K562 (cell line): ENCODE measurements at regions not wholly inside any gene's neighbourhood (a gene's known extent, or its start where the extent isn't known, plus 50 kb on each side); places are given as distances from the start of the nearest gene placed in this dataset.

Experiments used
- ATAC-seq: fragments of 200-7000 bp; cut with Tn5 transposase; 3 replicates; pipeline ENCODE4 v1.9.1; 2020; ENCODE audit warnings: moderate library complexity
- BruUV-seq: library from RNA; stranded (reverse); fragments of 400-500 nt; replicated peaks from 2 replicates; lab custom pipeline; 2021; lab: Mats Ljungman, UMichigan
- CTCF ChIA-PET: fragments of 300-600 bp; formaldehyde crosslinking; extraction: SDS; loops from one replicate; lab custom pipeline; 2021; ENCODE audit warnings: low intra/inter-chr PET ratio; lab: Yijun Ruan, JAX
- POLR2A ChIA-PET: fragments of 300-600, 350-650 bp; sonication (Branson Sonifier 250); formaldehyde crosslinking; extraction: SDS; loops from one replicate; lab custom pipeline; 2021; ENCODE audit warnings: antibody characterized with exemption, inconsistent platforms; lab: Yijun Ruan, JAX
- DNase-seq, 4 experiments: peaks; one replicate each; pipeline versions ENCODE4 v3.0.0 to v3.0.0-alpha.2; 2011 to 2018; ENCODE audit warnings: low spot score in 3 of 4, mixed read lengths in 3 of 4; ENCODE audit errors: extremely low read depth in 1 of 4
- FAIRE-seq: peaks from 2 replicates; lab custom pipeline; 2011; peaks lifted over from hg19 to GRCh38; lab: Jason Lieb, UNC
- H2AFZ ChIP-seq: 2 replicates; pipeline ENCODE4 v1.6.0; 2011; ENCODE audit warnings: low read depth, low read length, control low read depth, inconsistent platforms
- H3K27ac ChIP-seq: fragments of 200-600 bp; 3 replicates; pipeline ENCODE4 v1.8.0; 2011; ENCODE audit warnings: low read depth, mild to moderate bottlenecking, control low read depth, inconsistent platforms, low read length, moderate library complexity, mixed read lengths; ENCODE audit errors: extremely low read depth
- H3K27me3 ChIP-seq, 2 experiments: fragments of 300-600 bp in 1 of 2; 2 replicates in 1 of 2; 3 replicates in 1 of 2; pipeline versions ENCODE4 v1.6.0 to v1.8.0; 2011; ENCODE audit warnings: inconsistent platforms in 2 of 2, low read length in 2 of 2, mild to moderate bottlenecking in 1 of 2, mixed read lengths in 1 of 2, moderate library complexity in 1 of 2; ENCODE audit not compliant: control insufficient read depth in 2 of 2, insufficient read depth in 2 of 2
- H3K36me3 ChIP-seq: fragments of 300-600 bp; 3 replicates; pipeline ENCODE4 v1.8.0; 2011; ENCODE audit warnings: mild to moderate bottlenecking, low read length, inconsistent platforms; ENCODE audit not compliant: control insufficient read depth, insufficient read depth
- H3K4me1 ChIP-seq, 2 experiments: fragments of 200-600 bp in 1 of 2; replicated peaks in 1 of 2; 2 replicates in 1 of 2; 3 replicates in 1 of 2; pipeline versions ENCODE4 v1.5.1 to v1.8.0; 2011; ENCODE audit warnings: inconsistent platforms in 2 of 2, low read length in 2 of 2, mild to moderate bottlenecking in 1 of 2, mixed read lengths in 1 of 2, moderate library complexity in 1 of 2; ENCODE audit not compliant: control insufficient read depth in 2 of 2, insufficient read depth in 2 of 2
- H3K4me2 ChIP-seq: 2 replicates; pipeline ENCODE4 v1.6.1; 2011; ENCODE audit warnings: low read length, control low read depth, inconsistent platforms, mixed read lengths; ENCODE audit not compliant: insufficient read depth
- H3K4me3 ChIP-seq: fragments of 200-600 bp; sonication (generic), shearing (Covaris generic); 2 replicates; pipeline ENCODE4 v1.5.1; 2016; ENCODE audit warnings: control low read depth, inconsistent platforms
- H3K79me2 ChIP-seq: fragments of 200-600 bp; 3 replicates; pipeline ENCODE4 v1.8.0; 2011; ENCODE audit warnings: low read length, inconsistent platforms; ENCODE audit not compliant: control insufficient read depth, insufficient read depth
- H3K9ac ChIP-seq, 2 experiments: 2 replicates each; pipeline versions ENCODE4 v1.6.0 to v1.6.1; 2011; ENCODE audit warnings: low read depth in 2 of 2, low read length in 2 of 2, control low read depth in 1 of 2, inconsistent platforms in 1 of 2, mild to moderate bottlenecking in 1 of 2, mixed read lengths in 1 of 2; ENCODE audit not compliant: insufficient read depth in 1 of 2
- H3K9me1 ChIP-seq: one replicate; pipeline ENCODE4 v1.6.0; 2011; ENCODE audit warnings: inconsistent platforms, mild to moderate bottlenecking, low read length, moderate library complexity; ENCODE audit not compliant: control insufficient read depth, insufficient read depth
- H3K9me3 ChIP-seq: replicated peaks from 2 replicates; pipeline ENCODE4 v1.5.1; 2011; ENCODE audit warnings: low read depth, low read length, inconsistent platforms; ENCODE audit not compliant: control insufficient read depth, insufficient read depth
- H4K20me1 ChIP-seq: replicated peaks from 2 replicates; pipeline ENCODE4 v1.6.1; 2011; ENCODE audit warnings: low read length, inconsistent platforms, mixed read lengths; ENCODE audit not compliant: control insufficient read depth, insufficient read depth
- BRD4 ChIP-seq: fragments of 200-600 bp; sonication (generic); IDR thresholded peaks from 2 replicates; pipeline ENCODE4 v1.6.1; 2017; ENCODE audit warnings: inconsistent platforms
- CREM ChIP-seq: IDR thresholded peaks from 2 replicates; pipeline ENCODE4 v1.6.1; 2014; ENCODE audit warnings: antibody characterized with exemption, low read depth
- HDAC6 ChIP-seq: IDR thresholded peaks from 2 replicates; pipeline ENCODE4 v1.6.1; 2012; ENCODE audit warnings: low read depth, mild to moderate bottlenecking, control low read depth, inconsistent platforms, low read length, moderate library complexity
- MEIS2 ChIP-seq: fragments of 450-650 bp; IDR thresholded peaks from 2 replicates; pipeline ENCODE4 v1.6.1; 2014; ENCODE audit warnings: mild to moderate bottlenecking; ENCODE audit not compliant: partially characterized antibody
- NR2C1 ChIP-seq, 2 experiments: fragments of 450-650 bp; IDR thresholded peaks; 2 replicates each; pipeline ENCODE4 v1.6.1; 2017; ENCODE audit warnings: mild to moderate bottlenecking in 2 of 2, antibody characterized with exemption in 1 of 2, inconsistent platforms in 1 of 2, missing compliant biosample characterization in 1 of 2, missing genetic modification characterization in 1 of 2
- RFX5 ChIP-seq: IDR thresholded peaks from 2 replicates; pipeline ENCODE4 v1.6.1; 2011; ENCODE audit warnings: low read depth, mild to moderate bottlenecking, improper control_type of control experiment, low read length
- ZNF232 ChIP-seq: sonication (generic); formaldehyde crosslinking; IDR thresholded peaks from 2 replicates; pipeline ENCODE4 v1.8.0; 2022; ENCODE audit warnings: mild to moderate bottlenecking, missing genetic modification reagents
- WGBS: fragments of 100-300 bp; shearing (Covaris generic); methylation state at CpG from one replicate; pipeline ENCODE4 v1.1.6; 2016; ENCODE audit warnings: low coverage, mixed read lengths; ENCODE audit not compliant: insufficient coverage; ENCODE audit errors: missing lambda C conversion rate; 5-methylcytosine and 5-hydroxymethylcytosine counted together
- in situ Hi-C: fragments of 300-500 bp; cut with MboI; formaldehyde crosslinking; loops from 4 replicates; pipeline ENCODE4 v1.15.0; 2018; ENCODE audit warnings: inconsistent platforms, mixed read lengths
- intact Hi-C: fragments of 100-400 bp; cut with micrococcal nuclease; formaldehyde crosslinking; loops from 2 replicates; pipeline ENCODE4 v1.14.2; 2022
- TF ChIP-seq, protein P1 (sequence below): fragments of 450-650 bp; IDR thresholded peaks from 2 replicates; pipeline ENCODE4 v1.6.1; 2016
- TF ChIP-seq, protein P2 (sequence below), 2 experiments: fragments of 450-650 bp; formaldehyde crosslinking in 1 of 2; IDR thresholded peaks; 2 replicates each; pipeline versions ENCODE4 v1.4.0 to v1.6.1; 2014 to 2020; ENCODE audit warnings: mild to moderate bottlenecking in 2 of 2, borderline replicate concordance in 1 of 2, low read depth in 1 of 2
- TF ChIP-seq, protein P3 (sequence below): fragments of 450-650 bp; formaldehyde crosslinking; IDR thresholded peaks from 2 replicates; pipeline ENCODE4 v1.4.0; 2020; ENCODE audit warnings: mild to moderate bottlenecking, moderate library complexity

DNA sequence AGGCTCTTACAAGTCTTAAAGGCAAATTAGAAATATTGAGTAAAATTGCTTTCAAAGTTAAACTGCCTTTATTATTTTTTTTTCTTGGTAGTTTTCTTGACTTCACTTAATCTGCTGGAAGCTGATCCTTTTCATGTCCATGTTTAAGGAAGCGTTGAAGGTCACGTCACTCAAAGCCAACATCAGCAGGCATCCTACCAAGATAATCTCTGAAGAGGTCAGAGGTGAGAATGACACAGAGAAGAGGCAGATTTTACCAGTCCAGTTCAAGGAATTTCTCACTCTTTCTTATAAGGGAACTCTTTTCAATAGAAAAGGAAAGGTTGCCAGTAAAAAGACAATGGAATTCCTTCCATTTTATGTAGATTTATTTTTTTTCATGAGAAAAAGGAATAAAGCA lies 259.8 kb downstream of the ANXA1 start:
- ChIA-PET POLR2A (no interaction called here), CTCF (no interaction called here)
- H3K4me1 ChIP-seq = no peaks in the 10 kb centered on the region
- no peak overlapping the region for H3K4me2 ChIP-seq
- ATAC-seq (no peak), DNase-seq (peak in 1 of 4 experiments; percentile 43), FAIRE-seq (no peak)
- no peak overlapping the region for H3K27ac ChIP-seq
- in situ Hi-C loops = no loop called here
- no peaks in the 10 kb centered on the region for H3K9me1 ChIP-seq
- TF ChIP-seq, protein P1, sequence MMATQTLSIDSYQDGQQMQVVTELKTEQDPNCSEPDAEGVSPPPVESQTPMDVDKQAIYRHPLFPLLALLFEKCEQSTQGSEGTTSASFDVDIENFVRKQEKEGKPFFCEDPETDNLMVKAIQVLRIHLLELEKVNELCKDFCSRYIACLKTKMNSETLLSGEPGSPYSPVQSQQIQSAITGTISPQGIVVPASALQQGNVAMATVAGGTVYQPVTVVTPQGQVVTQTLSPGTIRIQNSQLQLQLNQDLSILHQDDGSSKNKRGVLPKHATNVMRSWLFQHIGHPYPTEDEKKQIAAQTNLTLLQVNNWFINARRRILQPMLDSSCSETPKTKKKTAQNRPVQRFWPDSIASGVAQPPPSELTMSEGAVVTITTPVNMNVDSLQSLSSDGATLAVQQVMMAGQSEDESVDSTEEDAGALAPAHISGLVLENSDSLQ = peak; percentile 87
- TF ChIP-seq CREM (0 out of 2 replicates have a peak, but pooled peaks have one; percentile 19), HDAC6 (no peak), MEIS2 (peak; percentile 7), RFX5 (no peak), BRD4 (no peak), NR2C1 (IDR thresholded peaks at IDR 0.05) (peak; percentile 55; the same call in 1 of the 2 replicates), NR2C1 (tag; IDR thresholded peaks at IDR 0.05) (peak; percentile 32; the same call in 1 of the 2 replicates), ZNF232 (CRISPR knock-in tag) (no peak)
- TF ChIP-seq, protein P2, sequence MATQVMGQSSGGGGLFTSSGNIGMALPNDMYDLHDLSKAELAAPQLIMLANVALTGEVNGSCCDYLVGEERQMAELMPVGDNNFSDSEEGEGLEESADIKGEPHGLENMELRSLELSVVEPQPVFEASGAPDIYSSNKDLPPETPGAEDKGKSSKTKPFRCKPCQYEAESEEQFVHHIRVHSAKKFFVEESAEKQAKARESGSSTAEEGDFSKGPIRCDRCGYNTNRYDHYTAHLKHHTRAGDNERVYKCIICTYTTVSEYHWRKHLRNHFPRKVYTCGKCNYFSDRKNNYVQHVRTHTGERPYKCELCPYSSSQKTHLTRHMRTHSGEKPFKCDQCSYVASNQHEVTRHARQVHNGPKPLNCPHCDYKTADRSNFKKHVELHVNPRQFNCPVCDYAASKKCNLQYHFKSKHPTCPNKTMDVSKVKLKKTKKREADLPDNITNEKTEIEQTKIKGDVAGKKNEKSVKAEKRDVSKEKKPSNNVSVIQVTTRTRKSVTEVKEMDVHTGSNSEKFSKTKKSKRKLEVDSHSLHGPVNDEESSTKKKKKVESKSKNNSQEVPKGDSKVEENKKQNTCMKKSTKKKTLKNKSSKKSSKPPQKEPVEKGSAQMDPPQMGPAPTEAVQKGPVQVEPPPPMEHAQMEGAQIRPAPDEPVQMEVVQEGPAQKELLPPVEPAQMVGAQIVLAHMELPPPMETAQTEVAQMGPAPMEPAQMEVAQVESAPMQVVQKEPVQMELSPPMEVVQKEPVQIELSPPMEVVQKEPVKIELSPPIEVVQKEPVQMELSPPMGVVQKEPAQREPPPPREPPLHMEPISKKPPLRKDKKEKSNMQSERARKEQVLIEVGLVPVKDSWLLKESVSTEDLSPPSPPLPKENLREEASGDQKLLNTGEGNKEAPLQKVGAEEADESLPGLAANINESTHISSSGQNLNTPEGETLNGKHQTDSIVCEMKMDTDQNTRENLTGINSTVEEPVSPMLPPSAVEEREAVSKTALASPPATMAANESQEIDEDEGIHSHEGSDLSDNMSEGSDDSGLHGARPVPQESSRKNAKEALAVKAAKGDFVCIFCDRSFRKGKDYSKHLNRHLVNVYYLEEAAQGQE (IDR thresholded peaks at IDR 0.05; ENCODE audit: borderline replicate concordance) = peak; percentile 43; the same call in 1 of the 2 replicates
- TF ChIP-seq, protein P2 (CRISPR knock-in tag; IDR thresholded peaks at IDR 0.05; ENCODE audit: low read depth) = no peak
- TF ChIP-seq, protein P3, sequence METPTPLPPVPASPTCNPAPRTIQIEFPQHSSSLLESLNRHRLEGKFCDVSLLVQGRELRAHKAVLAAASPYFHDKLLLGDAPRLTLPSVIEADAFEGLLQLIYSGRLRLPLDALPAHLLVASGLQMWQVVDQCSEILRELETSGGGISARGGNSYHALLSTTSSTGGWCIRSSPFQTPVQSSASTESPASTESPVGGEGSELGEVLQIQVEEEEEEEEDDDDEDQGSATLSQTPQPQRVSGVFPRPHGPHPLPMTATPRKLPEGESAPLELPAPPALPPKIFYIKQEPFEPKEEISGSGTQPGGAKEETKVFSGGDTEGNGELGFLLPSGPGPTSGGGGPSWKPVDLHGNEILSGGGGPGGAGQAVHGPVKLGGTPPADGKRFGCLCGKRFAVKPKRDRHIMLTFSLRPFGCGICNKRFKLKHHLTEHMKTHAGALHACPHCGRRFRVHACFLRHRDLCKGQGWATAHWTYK (CRISPR knock-in tag) = no peak
- intact Hi-C loops = no loop called here
- no peaks in the 10 kb centered on the region for H3K27me3 ChIP-seq
- no peaks in the 10 kb centered on the region for H3K9me3 ChIP-seq
- no peak overlapping the region for H3K4me3 ChIP-seq
- no peaks in the 10 kb centered on the region for H3K36me3 ChIP-seq
- no TSS peak for BruUV-seq
- H2AFZ ChIP-seq = no peak overlapping the region
- no peak overlapping the region for H3K9ac ChIP-seq
- no peaks in the 10 kb centered on the region for H3K79me2 ChIP-seq
- H4K20me1 ChIP-seq = no peaks in the 10 kb centered on the region
- 0% methylated on average over 2 of the region's 2 CpGs for WGBS
